ENCODE measurements at regions not wholly inside any gene's neighbourhood (a gene's known extent, or its start where the extent isn't known, plus 50 kb on each side); places are given as distances from the start of the nearest gene placed in this dataset.

DNA sequence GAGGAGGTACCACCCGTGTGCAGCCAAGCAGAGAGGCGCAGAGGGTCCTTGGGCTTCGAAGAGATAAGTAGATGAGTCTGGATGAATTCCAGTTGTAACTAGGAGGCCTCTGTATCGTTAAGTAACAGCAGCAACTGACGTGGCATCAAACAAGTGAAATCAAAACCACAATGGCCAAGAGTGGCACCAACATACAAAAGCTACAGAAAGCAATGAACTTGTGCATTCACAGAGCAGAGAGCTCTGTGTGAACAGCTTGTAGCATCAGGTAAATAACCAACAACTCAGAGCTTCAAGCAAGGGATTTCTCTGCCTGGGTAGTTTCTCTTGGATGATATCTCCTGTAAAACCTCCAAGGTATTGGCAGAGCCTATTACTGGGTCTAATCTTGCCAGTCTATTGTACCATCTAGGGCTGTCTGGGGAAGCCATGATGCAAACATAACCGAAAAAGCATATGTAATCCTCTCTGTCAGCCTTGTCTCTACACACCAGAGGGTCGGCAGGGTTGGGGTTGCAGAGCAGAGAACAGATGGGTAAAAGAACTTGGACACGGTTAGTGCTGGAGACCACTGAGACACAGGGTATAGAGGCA is 83.1 kb upstream of the USP47 start:
- no peak overlapping the region for H3K4me3 ChIP-seq (ENCODE audit: low read depth, low read length)
- H3K27ac ChIP-seq (ENCODE audit: low read depth, low read length), result no peak overlapping the region
- H3K27me3 ChIP-seq (ENCODE audit: control insufficient read depth, insufficient read depth, low read length), result no peaks in the 10 kb centered on the region
- WGBS (ENCODE audit: insufficient coverage), result 85% methylated on average over 7 of the region's 8 CpGs
- peaks cover 5% of the 10 kb centered on the region for H3K4me1 ChIP-seq (ENCODE audit: control insufficient read depth, insufficient read depth, low read length)
- DNase-seq (ENCODE audit: low read depth in 4 of 6, low spot score in 6 of 6), result peak in 2 of 6 donors; percentile 2 to 44
- no peaks in the 10 kb centered on the region for H3K36me3 ChIP-seq (ENCODE audit: control insufficient read depth, insufficient read depth, low read length)
- H3K9me3 ChIP-seq (ENCODE audit: control insufficient read depth, insufficient read depth, low read length), result peaks cover 2% of the 10 kb centered on the region

DNA sequence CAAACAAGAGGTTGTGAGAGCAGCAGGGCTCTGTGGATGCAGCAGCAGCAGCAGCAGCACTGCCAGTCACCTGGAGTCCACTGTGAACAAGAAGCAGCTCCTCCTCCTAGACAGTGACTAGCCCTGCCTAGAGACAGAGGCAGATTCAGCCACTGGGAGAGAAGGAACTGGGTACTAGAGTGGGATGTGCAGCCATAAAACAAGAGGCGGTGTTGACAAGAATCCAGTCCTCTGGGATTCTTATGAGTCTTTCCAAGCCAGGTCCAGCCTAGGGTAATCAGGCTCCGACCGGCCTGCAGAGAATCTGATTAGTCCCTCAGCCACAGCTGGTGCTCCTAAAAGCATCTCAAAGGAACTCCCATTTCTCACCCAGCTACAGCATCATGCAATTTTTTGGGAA is 83.9 kb upstream of the USP47 start:
- no peak overlapping the region for H3K4me3 ChIP-seq (ENCODE audit: low read depth, low read length)
- H3K9me3 ChIP-seq (ENCODE audit: control insufficient read depth, insufficient read depth, low read length), result peaks cover 2% of the 10 kb centered on the region
- no peaks in the 10 kb centered on the region for H3K27me3 ChIP-seq (ENCODE audit: control insufficient read depth, insufficient read depth, low read length)
- H3K36me3 ChIP-seq (ENCODE audit: control insufficient read depth, insufficient read depth, low read length), result no peaks in the 10 kb centered on the region
- WGBS (ENCODE audit: insufficient coverage), result 83% methylated on average over 1 of the region's 3 CpGs
- peak in 2 of 6 donors; percentile 13 to 58 for DNase-seq (ENCODE audit: low read depth in 4 of 6, low spot score in 6 of 6)
- H3K27ac ChIP-seq (ENCODE audit: low read depth, low read length), result no peak overlapping the region
- H3K4me1 ChIP-seq (ENCODE audit: control insufficient read depth, insufficient read depth, low read length), result peaks cover 5% of the 10 kb centered on the region

DNA sequence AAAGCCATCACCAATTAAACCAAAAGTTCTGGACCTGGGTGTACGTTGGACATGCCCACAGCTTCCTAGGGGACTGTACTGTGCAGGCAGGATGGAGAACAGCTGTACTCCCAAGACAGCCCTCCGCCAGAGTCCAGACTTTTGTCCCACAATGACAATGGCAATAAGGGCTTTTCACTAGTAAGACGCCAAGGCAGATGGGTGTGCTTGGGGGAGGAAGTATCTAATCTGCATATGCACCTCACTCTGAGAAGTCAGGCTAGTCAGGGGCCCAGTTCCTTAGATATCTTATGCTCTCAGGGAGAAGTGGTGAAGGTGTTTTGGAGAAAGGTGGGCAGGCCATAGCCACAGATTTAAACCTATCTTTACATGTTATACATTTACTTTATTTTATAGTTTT is 85.1 kb upstream of the USP47 start:
- no peaks in the 10 kb centered on the region for H3K27me3 ChIP-seq (ENCODE audit: control insufficient read depth, insufficient read depth, low read length)
- no peak for DNase-seq (ENCODE audit: low read depth in 4 of 6, low spot score in 6 of 6)
- WGBS (ENCODE audit: insufficient coverage), result 63% methylated on average over 3 of the region's 3 CpGs
- H3K36me3 ChIP-seq (ENCODE audit: control insufficient read depth, insufficient read depth, low read length), result no peaks in the 10 kb centered on the region
- H3K9me3 ChIP-seq (ENCODE audit: control insufficient read depth, insufficient read depth, low read length), result peaks cover 2% of the 10 kb centered on the region
- H3K27ac ChIP-seq (ENCODE audit: low read depth, low read length), result no peak overlapping the region
- H3K4me3 ChIP-seq (ENCODE audit: low read depth, low read length), result no peak overlapping the region
- peaks cover 5% of the 10 kb centered on the region for H3K4me1 ChIP-seq (ENCODE audit: control insufficient read depth, insufficient read depth, low read length)

DNA sequence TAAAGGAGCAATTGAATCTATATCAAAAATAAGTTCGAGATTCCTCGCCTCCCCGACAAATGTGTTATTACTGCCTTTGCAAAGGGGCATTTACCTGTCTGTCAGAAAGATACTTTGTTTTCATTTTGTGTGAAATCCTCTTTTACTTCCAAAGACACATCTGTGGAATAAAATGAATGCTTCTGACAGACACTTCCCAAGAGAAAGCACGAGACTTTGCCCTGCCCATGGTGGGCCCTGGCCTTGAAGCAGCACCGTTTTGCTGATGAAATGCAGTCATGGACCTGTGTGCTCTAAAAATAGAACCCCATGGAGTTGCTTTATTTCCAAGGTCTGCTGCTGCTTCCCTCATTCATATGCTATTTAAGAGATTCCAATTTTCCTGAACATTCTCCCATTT is 85.9 kb upstream of the USP47 start:
- peaks cover 2% of the 10 kb centered on the region for H3K9me3 ChIP-seq (ENCODE audit: control insufficient read depth, insufficient read depth, low read length)
- H3K4me3 ChIP-seq (ENCODE audit: low read depth, low read length), result no peak overlapping the region
- no peaks in the 10 kb centered on the region for H3K36me3 ChIP-seq (ENCODE audit: control insufficient read depth, insufficient read depth, low read length)
- no peaks in the 10 kb centered on the region for H3K27me3 ChIP-seq (ENCODE audit: control insufficient read depth, insufficient read depth, low read length)
- 80% methylated on average over 2 of the region's 5 CpGs for WGBS (ENCODE audit: insufficient coverage)
- H3K27ac ChIP-seq (ENCODE audit: low read depth, low read length), result no peak overlapping the region
- H3K4me1 ChIP-seq (ENCODE audit: control insufficient read depth, insufficient read depth, low read length), result peaks cover 5% of the 10 kb centered on the region
- DNase-seq (ENCODE audit: low read depth in 4 of 6, low spot score in 6 of 6), result peak in 1 of 6 donors; percentile 6

DNA sequence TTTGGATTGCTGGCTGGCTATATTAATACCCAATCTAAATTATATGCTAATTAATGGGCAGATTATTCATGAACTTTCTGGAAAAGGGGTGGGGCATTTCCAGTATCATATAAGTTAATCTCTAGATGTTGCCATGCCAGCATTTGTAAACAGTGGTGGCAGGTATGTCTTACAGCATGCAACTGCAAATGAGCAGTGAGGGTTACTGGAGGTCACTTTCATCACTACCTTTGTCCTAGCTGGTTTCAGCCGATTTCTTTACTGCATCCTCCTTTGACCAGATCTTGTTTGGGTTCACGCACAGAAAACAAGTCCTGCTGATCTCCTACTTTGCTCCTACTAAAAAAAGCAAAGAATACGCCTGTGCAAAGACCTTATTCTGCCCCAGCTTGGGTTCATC is 89.1 kb upstream of the USP47 start:
- Histone ChIP-seq H3K27me3 (ENCODE audit: control insufficient read depth, insufficient read depth, low read length) (no peaks in the 10 kb centered on the region), H3K36me3 (ENCODE audit: control insufficient read depth, insufficient read depth, low read length) (no peaks in the 10 kb centered on the region), H3K9me3 (ENCODE audit: control insufficient read depth, insufficient read depth, low read length) (peaks cover 2% of the 10 kb centered on the region), H3K4me3 (ENCODE audit: low read depth, low read length) (no peak overlapping the region), H3K4me1 (ENCODE audit: control insufficient read depth, insufficient read depth, low read length) (no peaks in the 10 kb centered on the region), H3K27ac (ENCODE audit: low read depth, low read length) (no peak overlapping the region)
- DNase-seq (ENCODE audit: low read depth in 4 of 6, low spot score in 6 of 6), result no peak
- WGBS (ENCODE audit: insufficient coverage), result 92% methylated on average over 2 of the region's 3 CpGs

DNA sequence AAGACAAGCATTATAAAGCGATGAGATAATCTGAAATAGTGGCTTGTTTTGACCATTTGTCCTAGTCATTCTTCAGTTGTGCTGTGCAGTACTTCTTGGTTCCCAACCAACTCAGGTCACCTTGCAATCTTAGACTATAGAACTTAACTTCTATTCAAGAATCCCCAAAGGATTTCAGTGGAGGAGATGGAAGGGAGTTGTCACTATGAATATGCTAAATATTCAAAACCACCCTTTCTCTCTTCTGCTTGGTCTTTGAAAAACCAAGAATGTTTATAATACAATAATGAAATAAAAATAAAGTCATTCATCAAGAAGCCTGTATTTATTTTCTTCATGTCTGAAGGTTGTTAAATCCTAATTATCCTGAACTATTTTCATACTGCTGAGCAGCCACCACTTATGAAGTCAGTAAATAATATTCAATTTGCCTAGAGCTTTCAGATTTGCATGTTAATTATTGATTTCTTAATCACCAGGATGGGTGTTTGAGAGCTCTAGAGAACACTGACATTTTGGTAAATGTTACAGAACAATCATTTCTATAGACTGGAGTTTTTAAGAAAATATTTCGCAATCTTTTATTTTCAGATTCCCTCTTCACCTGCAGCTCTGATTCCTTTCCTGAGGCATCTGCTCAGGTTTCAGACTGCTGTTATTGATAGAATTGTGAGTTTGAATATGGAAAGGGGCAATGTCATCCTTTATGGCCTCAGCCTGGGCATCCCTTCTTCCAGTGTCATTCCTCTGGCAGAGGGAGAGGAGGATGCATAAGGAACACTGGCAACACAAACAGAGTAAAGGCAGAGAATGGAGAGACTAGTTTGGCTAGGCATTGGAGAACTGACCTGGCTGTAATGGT is 91.5 kb upstream of the USP47 start:
- H3K9me3 ChIP-seq (ENCODE audit: control insufficient read depth, insufficient read depth, low read length), result peaks cover 2% of the 10 kb centered on the region
- H3K27me3 ChIP-seq (ENCODE audit: control insufficient read depth, insufficient read depth, low read length), result no peaks in the 10 kb centered on the region
- no peaks in the 10 kb centered on the region for H3K36me3 ChIP-seq (ENCODE audit: control insufficient read depth, insufficient read depth, low read length)
- no peak overlapping the region for H3K4me3 ChIP-seq (ENCODE audit: low read depth, low read length)
- WGBS (ENCODE audit: insufficient coverage), result 100% methylated on average over 1 of the region's 2 CpGs
- no peak overlapping the region for H3K27ac ChIP-seq (ENCODE audit: low read depth, low read length)
- no peaks in the 10 kb centered on the region for H3K4me1 ChIP-seq (ENCODE audit: control insufficient read depth, insufficient read depth, low read length)
- peak in 1 of 6 donors; percentile 51 for DNase-seq (ENCODE audit: low read depth in 4 of 6, low spot score in 6 of 6)

DNA sequence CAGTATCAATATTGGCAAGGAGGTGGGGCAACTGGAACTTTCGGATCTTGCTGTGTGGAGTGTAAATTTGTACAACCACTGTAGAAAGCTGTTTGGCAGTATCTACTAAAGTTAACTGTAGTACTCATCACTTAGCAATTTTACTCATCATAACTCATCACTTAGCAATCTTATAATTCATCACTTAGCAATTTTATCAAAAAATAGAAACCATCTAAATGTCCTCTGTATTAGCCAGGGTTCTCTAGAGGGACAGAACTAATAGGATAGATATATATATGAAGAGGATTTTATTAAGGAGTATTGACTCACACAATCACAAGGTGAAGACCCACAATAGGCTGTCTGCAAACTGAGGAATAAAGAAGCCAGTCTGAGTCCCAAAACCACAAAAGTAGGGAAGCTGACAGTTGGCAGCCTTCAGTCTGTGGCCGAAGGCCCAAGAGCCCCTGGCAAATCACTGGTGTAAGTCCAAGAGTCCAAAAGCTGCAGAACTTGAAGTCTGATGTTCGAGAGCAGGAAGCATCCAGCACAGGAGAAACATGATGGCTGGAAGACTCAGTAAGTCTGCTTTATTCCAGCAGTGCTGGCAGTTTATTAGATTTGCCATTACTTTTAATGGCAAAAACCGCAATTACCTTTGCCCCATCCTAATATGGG is 92.9 kb upstream of the USP47 start:
- no peaks in the 10 kb centered on the region for H3K27me3 ChIP-seq (ENCODE audit: control insufficient read depth, insufficient read depth, low read length)
- H3K27ac ChIP-seq (ENCODE audit: low read depth, low read length), result no peak overlapping the region
- H3K36me3 ChIP-seq (ENCODE audit: control insufficient read depth, insufficient read depth, low read length), result no peaks in the 10 kb centered on the region
- no peak for DNase-seq (ENCODE audit: low read depth in 4 of 6, low spot score in 6 of 6)
- H3K4me1 ChIP-seq (ENCODE audit: control insufficient read depth, insufficient read depth, low read length), result no peaks in the 10 kb centered on the region
- 77% methylated on average over 2 of the region's 4 CpGs for WGBS (ENCODE audit: insufficient coverage)
- no peak overlapping the region for H3K4me3 ChIP-seq (ENCODE audit: low read depth, low read length)
- H3K9me3 ChIP-seq (ENCODE audit: control insufficient read depth, insufficient read depth, low read length), result no peaks in the 10 kb centered on the region

DNA sequence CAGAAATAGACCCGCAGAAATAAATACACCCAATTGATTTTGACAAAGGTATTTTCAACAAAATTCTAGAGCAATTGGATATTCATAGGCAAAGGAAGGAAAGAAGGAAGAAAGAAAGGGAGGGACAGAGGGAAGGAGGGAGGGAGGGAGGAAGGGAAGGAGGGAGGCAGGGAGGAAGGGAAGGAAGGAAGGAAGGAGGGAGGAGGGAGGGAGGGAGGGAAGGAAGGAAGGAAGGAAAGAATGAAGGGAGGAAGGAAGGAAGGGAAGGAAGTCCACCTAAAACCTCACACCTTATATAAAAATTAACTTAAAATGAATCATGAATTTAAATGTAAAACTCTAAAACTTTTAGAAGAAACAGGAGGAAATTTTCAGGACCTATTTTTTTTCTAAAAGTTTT is 94.2 kb upstream of the USP47 start:
- DNase-seq (ENCODE audit: low read depth in 4 of 6, low spot score in 6 of 6), result no peak
- Histone ChIP-seq H3K27me3 (ENCODE audit: control insufficient read depth, insufficient read depth, low read length) (no peaks in the 10 kb centered on the region), H3K9me3 (ENCODE audit: control insufficient read depth, insufficient read depth, low read length) (no peaks in the 10 kb centered on the region), H3K27ac (ENCODE audit: low read depth, low read length) (no peak overlapping the region), H3K4me1 (ENCODE audit: control insufficient read depth, insufficient read depth, low read length) (no peaks in the 10 kb centered on the region), H3K4me3 (ENCODE audit: low read depth, low read length) (no peak overlapping the region), H3K36me3 (ENCODE audit: control insufficient read depth, insufficient read depth, low read length) (no peaks in the 10 kb centered on the region)
- WGBS (ENCODE audit: insufficient coverage), result no CpG with 5 or more reads among the region's 1 CpG

DNA sequence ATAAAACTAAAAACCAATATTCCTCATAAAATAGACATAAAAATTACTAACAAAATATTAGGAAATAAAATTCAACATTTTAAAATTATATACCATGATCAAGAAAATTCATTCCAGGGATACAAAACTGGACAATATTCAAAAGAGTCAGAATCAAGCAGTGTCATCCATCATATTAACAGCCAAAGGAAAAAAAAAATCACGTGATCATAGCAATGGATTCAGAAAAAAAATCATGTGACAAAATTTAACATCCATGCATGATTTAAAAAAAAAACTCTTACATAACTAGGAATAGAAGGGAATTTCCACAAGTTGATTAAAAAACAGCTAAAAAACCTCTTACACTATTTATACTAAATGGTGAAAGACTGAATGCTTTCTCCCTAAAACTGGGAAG is 95.3 kb upstream of the USP47 start:
- Histone ChIP-seq H3K27ac (ENCODE audit: low read depth, low read length) (no peak overlapping the region), H3K4me1 (ENCODE audit: control insufficient read depth, insufficient read depth, low read length) (no peaks in the 10 kb centered on the region), H3K27me3 (ENCODE audit: control insufficient read depth, insufficient read depth, low read length) (no peaks in the 10 kb centered on the region), H3K36me3 (ENCODE audit: control insufficient read depth, insufficient read depth, low read length) (no peaks in the 10 kb centered on the region), H3K9me3 (ENCODE audit: control insufficient read depth, insufficient read depth, low read length) (no peaks in the 10 kb centered on the region), H3K4me3 (ENCODE audit: low read depth, low read length) (no peak overlapping the region)
- WGBS (ENCODE audit: insufficient coverage), result no CpG with 5 or more reads among the region's 1 CpG
- no peak for DNase-seq (ENCODE audit: low read depth in 4 of 6, low spot score in 6 of 6)
